Testis (tissue), 2 donors: ENCODE measurements at regions not wholly inside any gene's neighbourhood (a gene's known extent, or its start where the extent isn't known, plus 50 kb on each side); places are given as distances from the start of the nearest gene placed in this dataset.

Experiments
- CTCF ChIP-seq, 3 experiments: fragments of 450-650 bp in 2 of 3; fragments of 200-600 bp in 1 of 3; sonication (generic) in 1 of 3; IDR thresholded peaks; one replicate each; pipeline ENCODE4 v1.5.1; 2016 to 2019; ENCODE audit warnings: antibody characterized with exemption in 3 of 3, mild to moderate bottlenecking in 2 of 3, moderate library complexity in 1 of 3
- POLR2A ChIP-seq: fragments of 450-650 bp; IDR thresholded peaks from one replicate; pipeline ENCODE4 v1.6.1; 2017; ENCODE audit warnings: antibody characterized with exemption, mild to moderate bottlenecking, moderate library complexity

GRCh38 chr9:118165451-118165850 lies 461.2 kb downstream of the TLR4 start:
- TF ChIP-seq CTCF (IDR thresholded peaks at IDR 0.05) (no peak), POLR2A (no peak)
